DMS153 treated with DMSO at 0.1 percent for 48 hours (cell line): ENCODE measurements at regions not wholly inside any gene's neighbourhood (a gene's known extent, or its start where the extent isn't known, plus 50 kb on each side); places are given as distances from the start of the nearest gene placed in this dataset.
"Not testable (repeated sequence)": the region's sequence is repeated elsewhere in the genome, so short reads cannot be mapped to it uniquely, and the experiment has no call there.

Experiments used
- DNase-seq: peaks from one replicate; lab custom pipeline; 2025; ENCODE audit not compliant: unreplicated experiment; lab: John Stamatoyannopoulos, UW

- no peak for DNase-seq
Measured at GRCh38 chr4:60443068-60443467, 757.1 kb upstream of the ADGRL3 start.

- DNase-seq = no peak
Measured at GRCh38 chr4:60443796-60444195, 756.3 kb upstream of the ADGRL3 start.

GRCh38 chr4:60450054-60450453, 750.1 kb upstream of the ADGRL3 start:
- no peak for DNase-seq

- no peak for DNase-seq
Measured at GRCh38 chr4:60452266-60452665, 747.9 kb upstream of the ADGRL3 start.

- DNase-seq = no peak
Measured at GRCh38 chr4:60455380-60455779, 744.7 kb upstream of the ADGRL3 start.

GRCh38 chr4:60461551-60461950, 738.6 kb upstream of the ADGRL3 start:
- no peak for DNase-seq

GRCh38 chr4:60463857-60464502, 736.1 kb upstream of the ADGRL3 start:
- DNase-seq = peak; percentile 6

- DNase-seq = no peak
Measured at GRCh38 chr4:60482921-60483351, 717.2 kb upstream of the ADGRL3 start.

- DNase-seq = no peak
Measured at GRCh38 chr4:60485276-60485675, 714.9 kb upstream of the ADGRL3 start.

GRCh38 chr4:60487118-60487761, 712.9 kb upstream of the ADGRL3 start:
- DNase-seq = not testable (repeated sequence)

- no peak for DNase-seq
Measured at GRCh38 chr4:60500810-60501209, 699.3 kb upstream of the ADGRL3 start.

GRCh38 chr4:60502733-60503132, 697.4 kb upstream of the ADGRL3 start:
- no peak for DNase-seq

- no peak for DNase-seq
Measured at GRCh38 chr4:60506061-60506460, 694.1 kb upstream of the ADGRL3 start.

- DNase-seq = no peak
Measured at GRCh38 chr4:60522265-60522664, 677.9 kb upstream of the ADGRL3 start.

- no peak for DNase-seq
Measured at GRCh38 chr4:60531776-60532379, 668.2 kb upstream of the ADGRL3 start.

GRCh38 chr4:60544981-60545380, 655.1 kb upstream of the ADGRL3 start:
- no peak for DNase-seq

GRCh38 chr4:60562334-60562733, 637.8 kb upstream of the ADGRL3 start:
- peak; percentile 5 for DNase-seq

GRCh38 chr4:60565558-60565957, 634.6 kb upstream of the ADGRL3 start:
- no peak for DNase-seq

- DNase-seq = no peak
Measured at GRCh38 chr4:60575336-60575735, 624.8 kb upstream of the ADGRL3 start.

- DNase-seq = no peak
Measured at GRCh38 chr4:60579335-60579734, 620.8 kb upstream of the ADGRL3 start.

GRCh38 chr4:60581919-60582536, 618.1 kb upstream of the ADGRL3 start:
- no peak for DNase-seq

GRCh38 chr4:60588556-60588955, 611.6 kb upstream of the ADGRL3 start:
- DNase-seq = no peak
